Omental fat pad (tissue), 3 donors: ENCODE measurements at regions not wholly inside any gene's neighbourhood (a gene's known extent, or its start where the extent isn't known, plus 50 kb on each side); places are given as distances from the start of the nearest gene placed in this dataset.

Experiments used
- ATAC-seq: fragments of 150-250 bp; one replicate; pipeline ENCODE4 v1.9.1; 2016; ENCODE audit warnings: mild to moderate bottlenecking, moderate library complexity; ENCODE audit not compliant: low FRiP score
- DNase-seq: peaks from one replicate; pipeline ENCODE4 v3.0.0-alpha.2; 2019; ENCODE audit warnings: low spot score
- CTCF ChIP-seq, 3 donors: fragments of 450-650 bp; IDR thresholded peaks; one replicate each; pipeline ENCODE4 v1.5.1; 2016 to 2017; ENCODE audit warnings: antibody characterized with exemption in 3 of 3, mild to moderate bottlenecking in 3 of 3, moderate library complexity in 2 of 3

- no peak for TF ChIP-seq CTCF (IDR thresholded peaks at IDR 0.05)
- no peak for ATAC-seq
Observed at GRCh38 chr13:68051910-68052309, 821.8 kb upstream of the PCDH9 start.

GRCh38 chr13:68050761-68051160 is 820.6 kb upstream of the PCDH9 start:
- TF ChIP-seq CTCF (IDR thresholded peaks at IDR 0.05): no peak
- DNase-seq (no peak), ATAC-seq (no peak)

More at GRCh38 chr13:68051910-68052309, 821.8 kb upstream of the PCDH9 start:
- no peak for DNase-seq

- DNase-seq: no peak
- no peak for TF ChIP-seq CTCF (IDR thresholded peaks at IDR 0.05)
- no peak for ATAC-seq
Observed at GRCh38 chr13:68048802-68049359, 818.7 kb upstream of the PCDH9 start.

- no peak for TF ChIP-seq CTCF (IDR thresholded peaks at IDR 0.05)
- DNase-seq (no peak), ATAC-seq (no peak)
Observed at GRCh38 chr13:68047889-68048288, 817.8 kb upstream of the PCDH9 start.

GRCh38 chr13:68046903-68047302 is 816.8 kb upstream of the PCDH9 start:
- TF ChIP-seq CTCF (IDR thresholded peaks at IDR 0.05): no peak
- peak; percentile 92 for ATAC-seq
- no peak for DNase-seq

- ATAC-seq (no peak), DNase-seq (no peak)
- TF ChIP-seq CTCF (IDR thresholded peaks at IDR 0.05): no peak
Observed at GRCh38 chr13:68030152-68030809, 800.1 kb upstream of the PCDH9 start.

GRCh38 chr13:68028701-68029100 is 798.6 kb upstream of the PCDH9 start:
- no peak for ATAC-seq
- no peak for DNase-seq
- no peak for TF ChIP-seq CTCF (IDR thresholded peaks at IDR 0.05)
